ENCODE measurements at regions not wholly inside any gene's neighbourhood (a gene's known extent, or its start where the extent isn't known, plus 50 kb on each side); places are given as distances from the start of the nearest gene placed in this dataset.
A peak's percentile ranks its signal among the peaks of the same experiment; 100 is the strongest.

- no peak overlapping the region for H2AFZ ChIP-seq (ENCODE audit: low read length)
- no peak overlapping the region for H3K27ac ChIP-seq (ENCODE audit: insufficient read depth, low read length)
- H3K27me3 ChIP-seq (ENCODE audit: control insufficient read depth, insufficient read depth, low read length), result no peaks in the 10 kb centered on the region
- no peak overlapping the region for H3K4me3 ChIP-seq (replicated peaks in 1 of 4; ENCODE audit: control extremely low read depth in 1 of 4, insufficient read depth in 1 of 4, low read depth in 3 of 4, low read length in 4 of 4)
- no peaks in the 10 kb centered on the region for H3K4me1 ChIP-seq (ENCODE audit: control insufficient read depth, extremely low read depth, insufficient read depth, low read length)
- DNase-seq (ENCODE audit: low read depth in 2 of 2), result no peak
- no peak overlapping the region for H3K9ac ChIP-seq (ENCODE audit: insufficient read depth, low read length)
- no peak overlapping the region for H3K4me2 ChIP-seq (ENCODE audit: extremely low read depth, insufficient read depth, low read length)
- H3K79me2 ChIP-seq (ENCODE audit: control insufficient read depth, insufficient read depth, low read length), result no peaks in the 10 kb centered on the region
- no peak for TF ChIP-seq EZH2 (IDR thresholded peaks at IDR 0.05; ENCODE audit: low read length, missing control alignments)
- no peak for TF ChIP-seq CTCF (conservative IDR thresholded peaks at IDR 0.05 in 1 of 2, IDR thresholded peaks at IDR 0.05 in 1 of 2; ENCODE audit: low read depth in 1 of 2, low read length in 2 of 2)
- no peaks in the 10 kb centered on the region for H4K20me1 ChIP-seq (ENCODE audit: control insufficient read depth, extremely low read depth, insufficient read depth, low read length)
- H3K9me3 ChIP-seq (ENCODE audit: control insufficient read depth, insufficient read depth, low read depth, low read length), result no peaks in the 10 kb centered on the region
- H3K36me3 ChIP-seq (ENCODE audit: control insufficient read depth, insufficient read depth, low read length), result no peaks in the 10 kb centered on the region
Measured at GRCh38 chr2:134780972-134781371, 57.4 kb upstream of the ACMSD start.

- H2AFZ ChIP-seq (ENCODE audit: low read length), result no peak overlapping the region
- H3K4me2 ChIP-seq (ENCODE audit: extremely low read depth, insufficient read depth, low read length), result no peak overlapping the region
- no peaks in the 10 kb centered on the region for H4K20me1 ChIP-seq (ENCODE audit: control insufficient read depth, extremely low read depth, insufficient read depth, low read length)
Measured at GRCh38 chr2:134782107-134782506, 56.3 kb upstream of the ACMSD start.

GRCh38 chr2:134782792-134783191 lies 55.6 kb upstream of the ACMSD start:
- no peak overlapping the region for H3K4me2 ChIP-seq (ENCODE audit: extremely low read depth, insufficient read depth, low read length)
- no peak overlapping the region for H2AFZ ChIP-seq (ENCODE audit: low read length)
- no peaks in the 10 kb centered on the region for H3K36me3 ChIP-seq (ENCODE audit: control insufficient read depth, insufficient read depth, low read length)
- no peaks in the 10 kb centered on the region for H4K20me1 ChIP-seq (ENCODE audit: control insufficient read depth, extremely low read depth, insufficient read depth, low read length)
- no peaks in the 10 kb centered on the region for H3K27me3 ChIP-seq (ENCODE audit: control insufficient read depth, insufficient read depth, low read length)
- peak in 1 of 2 donors; percentile 36 for DNase-seq (ENCODE audit: low read depth in 2 of 2)
- no peak overlapping the region for H3K9ac ChIP-seq (ENCODE audit: insufficient read depth, low read length)
- TF ChIP-seq EZH2 (IDR thresholded peaks at IDR 0.05; ENCODE audit: low read length, missing control alignments), result no peak
- TF ChIP-seq CTCF (conservative IDR thresholded peaks at IDR 0.05 in 1 of 2, IDR thresholded peaks at IDR 0.05 in 1 of 2; ENCODE audit: low read depth in 1 of 2, low read length in 2 of 2), result peak in 1 of 2 donors; percentile 27
- H3K27ac ChIP-seq (ENCODE audit: insufficient read depth, low read length), result no peak overlapping the region
- no peaks in the 10 kb centered on the region for H3K9me3 ChIP-seq (ENCODE audit: control insufficient read depth, insufficient read depth, low read depth, low read length)
- H3K79me2 ChIP-seq (ENCODE audit: control insufficient read depth, insufficient read depth, low read length), result no peaks in the 10 kb centered on the region
- H3K4me3 ChIP-seq (replicated peaks in 1 of 4; ENCODE audit: control extremely low read depth in 1 of 4, insufficient read depth in 1 of 4, low read depth in 3 of 4, low read length in 4 of 4), result no peak overlapping the region
- no peaks in the 10 kb centered on the region for H3K4me1 ChIP-seq (ENCODE audit: control insufficient read depth, extremely low read depth, insufficient read depth, low read length)

More at GRCh38 chr2:134782107-134782506, 56.3 kb upstream of the ACMSD start:
- no peak for TF ChIP-seq CTCF (conservative IDR thresholded peaks at IDR 0.05 in 1 of 2, IDR thresholded peaks at IDR 0.05 in 1 of 2; ENCODE audit: low read depth in 1 of 2, low read length in 2 of 2)
- Histone ChIP-seq H3K27ac (ENCODE audit: insufficient read depth, low read length) (no peak overlapping the region), H3K27me3 (ENCODE audit: control insufficient read depth, insufficient read depth, low read length) (no peaks in the 10 kb centered on the region), H3K9ac (ENCODE audit: insufficient read depth, low read length) (no peak overlapping the region), H3K36me3 (ENCODE audit: control insufficient read depth, insufficient read depth, low read length) (no peaks in the 10 kb centered on the region), H3K9me3 (ENCODE audit: control insufficient read depth, insufficient read depth, low read depth, low read length) (no peaks in the 10 kb centered on the region), H3K4me1 (ENCODE audit: control insufficient read depth, extremely low read depth, insufficient read depth, low read length) (no peaks in the 10 kb centered on the region), H3K79me2 (ENCODE audit: control insufficient read depth, insufficient read depth, low read length) (no peaks in the 10 kb centered on the region), H3K4me3 (replicated peaks in 1 of 4; ENCODE audit: control extremely low read depth in 1 of 4, insufficient read depth in 1 of 4, low read depth in 3 of 4, low read length in 4 of 4) (no peak overlapping the region)
- no peak for DNase-seq (ENCODE audit: low read depth in 2 of 2)
